ENCODE measurements at regions not wholly inside any gene's neighbourhood (a gene's known extent, or its start where the extent isn't known, plus 50 kb on each side); places are given as distances from the start of the nearest gene placed in this dataset.
"Not testable (repeated sequence)": the region's sequence is repeated elsewhere in the genome, so short reads cannot be mapped to it uniquely, and the experiment has no call there.

DNA sequence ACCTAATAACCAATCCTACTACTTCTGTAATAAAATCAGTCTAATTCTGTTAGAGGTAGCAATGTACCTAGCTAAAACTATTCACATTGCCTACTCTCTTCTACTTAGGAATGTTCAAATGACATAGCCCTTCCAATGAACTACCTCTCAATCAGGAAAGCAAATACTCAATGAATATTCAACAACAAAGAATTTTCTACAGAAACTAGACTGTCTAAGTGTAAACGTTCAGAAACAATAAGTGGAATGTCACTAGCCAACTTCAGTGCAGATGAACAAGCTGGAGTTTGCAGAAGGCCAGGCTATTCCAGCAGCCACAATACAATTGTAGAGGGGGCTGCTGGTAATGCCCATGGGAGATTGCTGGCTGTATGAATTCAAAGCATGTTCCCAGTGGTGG lies 743.2 kb upstream of the CDH10 start:
- no peak for DNase-seq

DNA sequence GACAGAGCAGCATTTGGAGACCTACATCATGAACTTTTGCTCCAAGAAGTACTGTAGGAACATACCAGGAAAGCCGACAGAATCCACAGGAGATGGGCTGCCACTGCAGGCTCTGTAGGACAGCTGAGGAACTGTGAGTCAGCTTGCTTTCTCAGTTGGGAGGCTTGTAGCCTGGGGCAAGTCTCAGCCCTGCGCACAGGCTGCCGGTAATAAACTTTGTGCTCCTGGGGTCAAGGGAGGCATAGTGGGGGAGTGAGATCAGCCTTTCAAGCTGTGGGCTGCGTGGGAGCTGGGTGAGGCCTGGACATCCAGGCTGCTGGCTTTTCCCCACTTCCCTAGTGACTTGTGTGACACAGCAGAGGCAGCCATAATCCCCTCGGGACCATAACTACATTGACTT lies 718.0 kb upstream of the CDH10 start:
- DNase-seq = no peak

DNA sequence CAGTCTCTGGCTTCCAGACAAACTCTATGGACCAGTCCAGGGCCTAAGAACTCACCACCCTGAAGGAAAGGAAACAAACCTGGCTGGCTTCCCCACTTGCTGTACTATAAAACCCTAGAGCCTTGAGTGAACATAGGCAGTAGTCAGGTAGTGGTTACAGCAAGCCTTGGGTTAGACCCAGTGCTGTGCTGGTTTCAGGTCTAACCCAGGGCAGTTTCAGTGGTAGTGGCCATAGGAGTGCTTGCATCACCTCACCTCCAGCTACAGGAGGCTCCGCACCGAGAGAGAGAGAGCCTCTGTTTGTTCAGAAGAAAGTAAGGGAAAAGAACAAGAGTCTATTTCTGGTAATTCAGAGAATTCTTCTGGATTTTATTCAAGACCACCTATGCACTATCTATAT lies 714.1 kb upstream of the CDH10 start:
- DNase-seq = no peak

DNA sequence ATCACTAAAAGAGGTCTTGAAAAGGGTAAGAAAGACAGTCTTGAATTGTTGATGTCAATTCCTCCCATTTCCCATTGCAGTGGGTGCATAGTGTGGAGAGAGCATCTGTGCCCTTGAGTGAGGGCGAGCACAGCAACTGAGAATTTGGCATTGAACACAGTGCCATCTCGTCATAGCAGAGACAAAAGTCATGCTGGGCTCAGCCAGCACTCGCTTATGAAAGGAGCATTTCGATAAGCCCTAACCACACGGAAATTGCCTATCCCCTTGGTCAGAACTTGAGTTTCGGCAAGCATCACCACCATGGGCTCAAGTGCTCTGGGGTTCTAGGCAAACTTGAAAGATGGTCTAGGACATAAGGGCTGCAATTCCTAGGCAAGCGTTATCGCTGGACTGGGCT lies 712.8 kb upstream of the CDH10 start:
- no peak for DNase-seq

DNA sequence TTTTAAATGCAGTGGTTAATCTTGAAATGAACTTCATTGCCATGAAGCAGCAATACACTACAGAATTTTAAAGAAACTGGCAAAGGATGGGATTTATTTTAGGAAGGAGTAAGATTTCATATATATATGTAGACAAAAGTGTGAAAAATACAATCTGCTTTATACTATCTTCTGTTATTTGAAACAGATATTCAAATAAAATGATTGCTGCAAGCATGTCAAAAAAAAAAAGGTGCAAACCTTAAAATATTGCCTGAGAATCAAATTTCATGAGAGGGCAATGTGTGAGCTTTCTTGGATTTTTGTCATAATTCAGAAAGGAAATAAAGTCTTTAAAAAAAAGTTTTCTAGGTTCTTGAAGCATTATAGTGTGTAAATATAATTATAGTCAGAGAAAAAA lies 705.0 kb upstream of the CDH10 start:
- no peak for DNase-seq

DNA sequence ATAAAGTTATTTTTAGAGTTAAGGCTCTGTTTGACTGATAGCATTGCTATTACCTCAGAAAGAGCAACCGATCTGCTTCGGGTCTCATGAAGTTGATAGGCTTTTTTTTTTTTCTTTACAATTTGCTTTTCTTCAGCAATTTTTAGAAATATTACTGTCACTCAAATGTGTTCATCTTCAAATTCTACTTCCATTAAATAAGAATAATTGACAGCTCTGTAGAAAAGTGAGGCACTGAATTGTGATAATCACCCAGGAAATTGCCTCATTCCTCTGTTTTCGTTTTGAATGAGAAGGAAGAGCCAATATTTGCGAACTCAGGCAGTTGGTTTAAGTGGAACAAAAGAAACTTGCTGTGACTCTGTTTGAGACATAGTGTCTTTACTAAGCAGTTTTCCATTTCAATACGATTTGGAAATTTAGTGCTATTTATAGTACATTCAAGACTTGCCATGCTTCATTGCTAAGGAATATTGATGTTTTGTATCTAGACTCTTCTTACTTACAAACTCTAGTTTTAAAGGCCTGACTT lies 700.5 kb upstream of the CDH10 start:
- DNase-seq = no peak

DNA sequence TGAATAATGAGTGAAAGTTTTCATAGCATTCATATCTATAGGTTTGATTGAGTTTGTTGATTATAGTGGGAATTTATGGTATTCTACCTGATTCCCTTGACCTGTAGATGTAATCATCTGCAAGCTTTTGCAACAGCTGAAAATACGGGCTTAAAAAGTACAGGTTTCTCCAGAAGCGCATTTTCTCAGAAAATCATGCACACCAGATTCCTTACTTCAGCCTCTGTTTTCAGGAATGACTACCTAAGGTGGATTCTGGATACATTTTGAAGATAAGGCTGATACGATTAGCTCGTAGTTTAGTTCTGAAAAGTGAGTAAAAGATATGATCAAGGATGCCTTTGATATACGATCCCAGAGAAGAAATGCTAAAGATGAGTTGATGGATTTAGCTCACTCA lies 694.8 kb upstream of the CDH10 start:
- DNase-seq = no peak

DNA sequence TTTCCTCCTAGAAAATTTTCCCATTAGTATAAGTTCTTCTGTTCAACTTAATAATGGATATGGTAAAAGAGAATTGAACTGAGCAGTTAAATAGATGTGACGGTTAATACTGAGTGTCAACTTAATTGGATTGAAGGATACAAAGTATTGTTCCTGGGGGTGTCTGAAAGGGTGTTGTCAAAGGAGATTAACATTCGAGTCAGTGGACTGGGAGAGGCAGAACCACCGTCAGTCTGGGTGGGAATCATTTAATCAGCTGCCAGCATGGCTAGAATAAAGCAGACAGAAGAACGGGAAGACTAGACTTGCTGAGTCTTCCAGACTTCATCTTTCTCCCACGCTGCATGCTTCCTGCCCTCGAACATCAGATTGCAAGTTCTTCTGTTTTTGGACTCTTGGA lies 689.6 kb upstream of the CDH10 start:
- no peak for DNase-seq

DNA sequence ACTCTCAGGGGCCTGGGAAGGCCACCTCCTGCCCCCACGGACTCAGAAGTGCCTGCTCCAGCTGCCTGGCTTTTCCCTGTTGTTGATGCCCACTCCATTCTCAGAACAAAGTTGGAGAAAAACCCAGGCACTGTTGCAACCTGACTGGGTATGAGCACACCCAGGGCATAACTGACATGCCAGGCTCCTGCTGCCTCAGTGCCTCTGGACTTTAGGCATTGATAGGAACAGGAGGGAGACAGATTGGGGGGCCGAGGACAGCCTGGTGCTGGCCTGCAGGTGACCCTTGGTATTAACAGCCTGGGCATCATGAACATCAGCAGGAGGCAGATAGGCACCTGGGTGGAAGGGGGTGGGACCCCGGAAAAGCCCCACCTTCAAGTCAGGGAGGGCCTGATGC lies 685.9 kb upstream of the CDH10 start:
- DNase-seq = no peak

DNA sequence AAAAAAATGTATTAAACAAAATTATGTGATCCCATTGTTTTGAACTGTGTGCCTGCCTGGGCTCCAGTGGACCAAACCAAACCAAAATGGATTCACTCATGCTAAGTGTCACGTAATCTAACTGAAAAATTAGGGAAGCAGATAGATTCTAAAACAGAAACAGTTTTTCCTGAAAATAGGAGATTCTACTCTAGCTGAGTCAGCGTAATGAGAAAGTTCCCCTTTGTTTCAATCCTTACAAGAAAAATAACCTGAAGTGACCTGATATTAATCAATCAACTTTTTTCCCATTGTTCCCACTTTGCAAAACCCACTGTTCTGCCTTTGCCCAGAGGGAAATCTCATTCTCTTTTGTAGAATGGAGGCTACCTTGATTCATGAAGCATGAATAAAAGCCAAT lies 682.4 kb upstream of the CDH10 start:
- DNase-seq = no peak

DNA sequence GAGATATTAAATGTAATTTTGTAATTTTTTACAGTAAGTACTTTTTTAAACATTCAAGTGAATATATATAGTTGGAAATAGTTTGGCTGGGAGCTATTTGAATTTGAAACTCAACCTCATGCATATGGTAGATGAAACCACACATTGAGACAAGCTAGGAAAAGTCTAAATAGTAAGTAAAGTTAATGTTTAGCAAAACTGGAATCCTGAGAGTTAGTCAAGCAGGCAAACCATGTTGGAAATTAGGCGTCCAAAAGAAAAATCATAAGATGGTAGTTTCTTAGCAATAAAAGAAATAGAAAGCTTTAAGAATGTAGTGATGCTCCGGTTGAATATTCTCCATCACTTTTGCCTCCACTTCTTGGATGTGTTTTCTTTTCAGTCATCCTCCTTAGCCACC lies 657.1 kb upstream of the CDH10 start:
- no peak for DNase-seq

DNA sequence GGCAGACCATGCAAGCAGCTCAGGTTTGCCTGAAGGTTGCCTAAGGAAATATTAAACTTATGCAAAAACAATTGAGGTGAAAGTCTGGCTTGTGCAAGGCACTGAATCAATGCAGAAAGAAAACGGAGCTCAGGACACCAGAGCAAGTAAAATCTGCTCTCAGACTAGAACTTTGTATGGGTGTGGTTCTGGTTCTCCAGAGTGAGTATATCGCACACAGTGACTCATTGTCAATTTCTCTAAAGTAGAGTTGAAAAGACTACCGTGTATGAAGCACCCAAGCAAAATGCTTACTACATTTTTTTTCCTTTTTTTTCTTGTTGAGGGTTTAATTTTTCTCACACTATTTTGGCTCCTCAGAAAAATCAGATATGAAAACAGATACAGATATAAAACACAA lies 650.3 kb upstream of the CDH10 start:
- no peak for DNase-seq

DNA sequence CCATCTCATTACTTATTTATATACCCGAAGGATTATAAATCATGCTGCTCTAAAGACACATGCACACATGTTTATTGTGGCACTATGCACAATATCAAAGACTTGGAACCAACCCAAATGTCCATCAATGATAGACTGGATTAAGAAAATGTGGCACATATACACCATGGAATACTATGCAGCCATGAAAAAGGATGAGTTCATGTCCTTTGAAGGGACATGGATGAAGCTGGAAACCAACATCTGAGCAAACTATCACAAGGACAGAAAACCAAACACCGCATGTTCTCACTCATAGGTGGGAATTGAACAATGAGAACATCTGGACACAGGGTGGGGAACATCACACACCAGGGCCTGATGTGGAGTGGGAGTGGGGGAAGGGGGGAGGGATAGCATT lies 645.0 kb upstream of the CDH10 start:
- not testable (repeated sequence) for DNase-seq

DNA sequence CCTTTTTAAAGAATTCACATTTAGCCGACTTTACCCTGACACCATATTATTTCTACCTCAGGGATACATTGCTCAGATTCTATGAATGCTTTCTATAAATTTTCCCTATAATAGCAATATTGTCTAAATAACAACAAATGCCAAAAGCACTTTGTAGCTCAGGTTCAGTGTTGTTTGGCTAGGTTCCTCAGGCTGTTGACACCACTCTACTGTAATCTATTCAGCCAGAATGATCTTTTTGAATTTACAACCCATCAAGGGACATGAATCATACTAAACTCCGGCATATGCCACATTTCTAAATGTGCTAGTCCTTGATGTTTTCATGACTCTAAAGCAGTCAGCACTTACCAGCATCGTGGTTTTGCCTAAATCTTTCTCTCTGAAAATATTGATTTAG lies 641.5 kb upstream of the CDH10 start:
- DNase-seq = no peak

DNA sequence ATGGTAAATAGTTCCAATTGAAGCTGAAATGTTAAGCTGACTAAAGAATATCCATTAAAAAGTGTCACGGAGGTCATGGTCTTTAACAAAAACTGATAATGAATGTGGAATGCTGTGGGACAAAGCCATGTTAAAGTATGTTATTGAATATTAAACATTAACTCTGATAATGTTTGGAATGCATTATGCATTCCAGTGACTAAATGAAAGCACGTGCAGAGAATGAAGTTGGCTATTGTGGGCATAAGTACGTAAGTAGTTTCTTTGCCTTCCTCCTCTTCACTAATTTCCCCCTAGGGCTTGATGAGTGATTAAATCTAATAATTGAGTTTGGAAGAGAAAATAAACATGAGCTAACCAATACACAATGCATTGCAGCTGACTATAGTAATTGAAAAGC lies 640.4 kb upstream of the CDH10 start:
- no peak for DNase-seq

DNA sequence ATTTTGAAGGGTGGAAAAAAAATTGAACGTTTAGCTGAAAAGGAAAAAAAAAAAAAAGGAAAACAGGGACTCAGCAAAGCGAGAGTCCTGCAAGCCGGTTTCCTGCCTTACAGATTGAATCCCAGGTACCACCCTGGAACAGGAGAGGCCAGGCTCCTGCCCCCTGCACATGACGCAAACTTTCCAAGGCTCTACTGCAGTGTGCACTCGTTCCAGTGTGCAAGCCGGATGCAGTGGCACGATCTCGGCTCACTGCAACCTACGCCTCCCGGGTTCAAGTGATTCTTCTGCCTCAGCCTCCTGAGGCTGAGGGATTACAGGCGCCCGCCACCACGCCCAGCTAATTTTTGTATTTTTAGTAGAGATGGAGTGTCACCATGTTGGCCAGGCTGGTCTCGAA lies 618.7 kb upstream of the CDH10 start:
- not testable (repeated sequence) for DNase-seq

DNA sequence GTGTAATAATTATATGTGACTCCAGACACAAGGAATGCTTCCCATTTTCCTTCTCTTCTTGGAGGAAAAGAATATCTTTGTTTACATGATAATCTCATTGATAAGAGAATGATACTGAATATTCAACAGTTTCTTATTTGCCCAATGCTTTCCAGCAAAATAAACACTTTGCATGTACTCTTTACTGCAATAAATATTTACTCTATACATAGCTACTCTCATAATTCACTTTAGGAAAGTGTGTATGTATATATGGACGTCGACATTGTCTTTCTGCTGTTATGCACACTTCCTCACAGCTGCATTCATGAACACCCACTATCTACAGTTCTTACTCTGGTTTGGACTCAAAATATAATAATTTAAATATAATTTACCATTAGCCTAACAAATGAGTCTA lies 617.4 kb upstream of the CDH10 start:
- DNase-seq = no peak

DNA sequence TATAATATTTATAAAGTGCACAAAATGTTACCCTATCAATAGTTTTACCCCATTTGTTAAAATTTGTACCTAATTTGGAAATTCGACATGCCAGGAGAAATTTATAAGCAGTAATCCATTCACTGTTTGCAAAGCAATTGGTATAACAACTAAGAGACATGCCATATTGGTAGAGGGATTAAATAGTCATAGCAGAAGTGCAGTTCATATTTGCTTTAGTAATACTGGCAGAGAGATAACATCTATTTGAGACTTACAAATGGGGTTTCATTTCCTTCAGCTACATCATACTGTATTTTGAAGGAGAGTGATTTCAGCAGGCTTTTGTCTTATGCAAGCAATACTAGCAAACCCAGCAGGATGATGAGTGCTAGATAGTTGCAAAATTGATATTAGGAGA lies 610.4 kb upstream of the CDH10 start:
- no peak for DNase-seq

DNA sequence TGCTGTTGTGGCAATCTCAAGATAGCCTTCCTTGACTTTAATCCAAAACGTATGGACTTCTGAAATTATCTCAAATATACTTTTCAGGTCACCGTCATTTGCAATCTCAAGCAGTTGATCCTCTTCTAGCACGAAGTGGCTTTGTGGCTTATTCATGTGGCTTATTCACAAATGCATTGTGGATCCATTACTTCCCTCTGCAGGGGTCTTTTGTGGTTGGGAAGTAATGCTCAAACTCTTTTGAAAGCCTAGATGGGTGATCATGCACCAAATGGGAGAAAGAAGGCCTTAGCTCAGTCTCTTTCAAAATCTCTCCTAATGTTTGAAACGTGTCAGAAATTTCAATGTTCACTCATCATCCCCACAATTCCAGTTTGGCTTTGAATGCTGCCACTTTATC lies 597.2 kb upstream of the CDH10 start:
- no peak for DNase-seq

DNA sequence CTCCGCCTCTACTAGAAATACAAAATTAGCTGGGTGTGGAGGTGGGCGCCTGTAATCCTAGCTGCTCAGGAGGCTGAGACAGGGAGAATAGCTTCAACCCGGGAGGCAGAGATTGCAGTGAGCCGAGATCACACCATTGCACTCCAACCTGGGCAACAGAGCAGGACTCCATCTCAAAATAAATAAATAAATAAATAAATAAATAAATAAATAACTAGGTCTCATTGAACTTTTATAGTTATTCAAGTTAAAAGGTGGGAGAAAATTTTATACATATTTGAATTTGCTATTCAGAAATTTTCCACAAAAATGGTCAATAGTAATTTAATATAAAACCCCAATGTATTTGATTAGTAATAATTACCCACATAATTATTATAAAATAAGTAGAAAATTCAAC lies 593.9 kb upstream of the CDH10 start:
- not testable (repeated sequence) for DNase-seq

DNA sequence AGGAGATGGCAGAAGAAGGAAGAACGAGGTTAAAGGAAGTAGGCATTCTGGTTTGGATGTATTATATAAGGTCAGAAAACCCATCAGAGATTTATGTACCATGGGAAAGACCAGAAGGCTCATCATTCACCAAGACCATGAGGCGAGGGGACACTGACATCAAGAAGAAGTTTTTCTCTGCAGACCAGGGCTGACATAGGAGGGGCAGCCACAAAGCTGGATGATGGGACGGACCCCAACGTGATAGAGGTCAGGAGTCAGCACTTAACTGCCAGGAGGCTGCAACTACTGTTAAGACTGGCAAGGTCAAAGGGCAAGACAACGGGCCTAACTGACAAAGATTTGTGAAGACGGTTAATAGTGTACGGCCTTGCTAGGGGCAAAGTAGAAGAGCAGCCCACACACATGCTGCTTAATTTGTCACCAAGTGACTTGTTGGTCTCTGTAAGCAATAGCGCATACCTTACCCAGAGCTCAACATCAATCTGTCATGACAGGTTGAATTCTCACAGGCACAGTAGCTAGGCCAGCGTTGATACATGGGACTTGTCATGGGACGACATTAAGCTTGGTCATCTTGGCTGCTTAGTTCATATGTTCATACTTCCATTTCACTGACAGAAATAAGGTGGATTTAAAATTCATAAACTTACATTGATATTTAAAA lies 579.7 kb upstream of the CDH10 start:
- no peak for DNase-seq

DNA sequence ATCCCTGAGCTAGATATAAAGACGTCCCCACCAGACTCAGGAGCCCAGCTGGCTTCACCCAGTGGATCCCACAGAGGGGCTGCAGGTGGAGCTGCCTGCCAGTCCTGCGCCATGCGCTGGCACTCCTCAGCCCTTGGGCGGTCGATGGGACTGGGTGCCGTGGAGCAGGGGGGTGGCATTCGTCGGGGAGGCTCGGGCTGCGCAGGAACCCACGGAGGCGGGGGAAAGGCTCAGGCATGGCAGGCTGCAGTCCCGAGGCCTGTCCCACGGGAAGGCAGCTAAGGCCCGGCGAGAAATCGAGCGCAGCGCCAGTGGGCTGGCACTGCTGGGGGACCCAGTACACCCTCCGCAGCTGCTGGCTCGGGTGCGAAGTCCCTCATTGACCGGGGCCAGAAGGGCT lies 555.1 kb upstream of the CDH10 start:
- DNase-seq = not testable (repeated sequence)

DNA sequence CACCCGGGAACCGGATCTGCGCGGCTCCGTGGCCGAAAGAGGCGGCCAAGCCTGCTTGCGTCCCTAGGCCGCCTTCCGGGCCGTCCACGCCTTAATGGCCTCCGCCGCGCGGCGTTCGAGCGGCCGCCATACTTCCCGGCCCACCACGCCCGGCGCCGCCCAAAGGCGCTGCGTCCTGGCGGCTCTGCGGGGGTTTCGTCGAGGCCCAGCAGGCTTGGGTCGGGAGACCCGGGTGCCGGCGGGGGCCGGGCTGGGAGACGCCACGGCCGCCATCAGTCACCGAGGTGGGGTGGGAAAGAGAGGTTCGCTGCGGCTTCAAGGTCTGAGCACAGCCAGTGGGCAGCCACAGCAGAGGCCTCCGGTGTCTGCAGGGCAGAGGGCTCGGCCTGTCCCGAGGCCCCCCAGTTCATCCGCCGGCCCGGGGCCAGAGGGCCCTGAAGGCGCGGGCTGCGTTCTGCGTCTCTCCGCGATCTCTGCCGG lies 545.8 kb upstream of the CDH10 start:
- no peak for DNase-seq

DNA sequence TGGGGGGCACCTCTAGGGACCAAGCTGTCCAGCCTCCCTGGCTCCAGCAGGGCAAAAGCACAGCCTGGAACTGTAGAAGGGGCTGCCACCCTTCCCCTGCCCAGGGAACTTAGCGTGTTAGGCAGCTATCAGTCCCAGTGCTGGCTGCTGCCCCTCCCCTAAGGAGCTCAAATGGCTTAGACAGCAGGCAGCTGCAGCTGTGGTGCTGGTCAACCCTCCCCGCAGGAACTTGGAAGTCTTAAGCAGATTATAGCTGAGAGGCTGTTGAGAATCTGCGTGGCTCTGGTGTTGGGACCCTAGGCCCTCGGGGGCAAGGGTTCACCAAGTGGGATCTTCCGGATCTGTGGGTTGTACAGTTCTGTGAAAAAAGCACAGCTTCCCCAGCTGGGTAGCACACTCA lies 536.5 kb upstream of the CDH10 start:
- DNase-seq = no peak

DNA sequence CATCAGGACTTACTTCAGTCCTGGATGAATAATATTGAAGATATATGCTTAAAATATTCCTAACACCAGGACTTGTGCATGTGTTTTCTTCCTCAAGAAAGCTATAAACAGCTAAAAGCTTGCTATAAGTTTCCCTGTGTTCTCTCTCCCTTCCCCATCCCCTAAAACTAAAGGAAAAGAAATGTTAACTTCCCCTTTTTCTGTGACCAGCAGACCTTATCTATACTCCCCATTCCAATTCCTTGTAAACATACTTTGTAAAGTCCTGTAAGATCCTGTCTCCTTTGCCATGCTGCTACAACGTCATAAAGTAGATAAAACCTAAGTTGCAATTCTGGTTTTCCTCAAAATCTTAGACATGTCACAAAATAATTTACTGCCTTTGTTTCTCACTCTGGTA lies 517.8 kb upstream of the CDH10 start:
- peak; percentile 8 for DNase-seq

All from hematopoietic multipotent progenitor cell treated with erythropoietin and hydrocortisone succinate and interleukin-3 and kit ligand, for 6 days (in vitro differentiated cells).